GM10266 (cell line): ENCODE measurements at regions not wholly inside any gene's neighbourhood (a gene's known extent, or its start where the extent isn't known, plus 50 kb on each side); places are given as distances from the start of the nearest gene placed in this dataset.

Experiments used
- DNase-seq: peaks from one replicate; pipeline ENCODE4 v3.0.0; 2012; ENCODE audit errors: extremely low spot score
- CTCF ChIP-seq: IDR thresholded peaks from 2 replicates; pipeline ENCODE4 v1.5.1; 2012; ENCODE audit warnings: mild to moderate bottlenecking, low read depth; ENCODE audit not compliant: control insufficient read depth, insufficient read depth; ENCODE audit errors: missing control alignments

DNA sequence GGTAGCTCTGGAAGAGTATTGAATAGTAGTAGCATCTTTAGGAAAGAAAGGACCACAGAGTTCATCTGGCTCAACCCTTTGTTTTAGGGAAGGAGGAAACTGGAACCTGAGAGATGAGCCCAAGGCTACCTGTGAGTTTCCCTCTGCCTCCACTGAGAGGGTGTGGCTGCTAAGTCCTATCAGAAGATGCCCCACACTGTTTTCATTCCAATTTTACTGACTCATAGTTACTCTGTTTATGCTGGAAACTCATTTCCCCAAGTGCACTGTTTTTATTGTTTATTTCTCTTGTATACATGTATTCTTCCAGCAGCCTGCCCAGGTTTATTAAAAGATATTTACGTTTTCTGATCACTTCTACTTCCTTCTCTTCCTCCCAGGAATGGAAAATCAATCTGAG, 127.4 kb upstream of the ARHGAP5 start:
- DNase-seq, result no peak
- TF ChIP-seq CTCF, result no peak

GRCh38 chr14:31950331-31950730, 126.8 kb upstream of the ARHGAP5 start:
- DNase-seq, result no peak
- TF ChIP-seq CTCF, result no peak

- no peak for TF ChIP-seq CTCF
- DNase-seq, result no peak
Measured at GRCh38 chr14:31950764-31951637, 126.1 kb upstream of the ARHGAP5 start.

- no peak for TF ChIP-seq CTCF
- DNase-seq, result no peak
Measured at GRCh38 chr14:31951638-31951964, 125.5 kb upstream of the ARHGAP5 start.

GRCh38 chr14:31952573-31952972, 124.5 kb upstream of the ARHGAP5 start:
- no peak for DNase-seq
- no peak for TF ChIP-seq CTCF

DNA sequence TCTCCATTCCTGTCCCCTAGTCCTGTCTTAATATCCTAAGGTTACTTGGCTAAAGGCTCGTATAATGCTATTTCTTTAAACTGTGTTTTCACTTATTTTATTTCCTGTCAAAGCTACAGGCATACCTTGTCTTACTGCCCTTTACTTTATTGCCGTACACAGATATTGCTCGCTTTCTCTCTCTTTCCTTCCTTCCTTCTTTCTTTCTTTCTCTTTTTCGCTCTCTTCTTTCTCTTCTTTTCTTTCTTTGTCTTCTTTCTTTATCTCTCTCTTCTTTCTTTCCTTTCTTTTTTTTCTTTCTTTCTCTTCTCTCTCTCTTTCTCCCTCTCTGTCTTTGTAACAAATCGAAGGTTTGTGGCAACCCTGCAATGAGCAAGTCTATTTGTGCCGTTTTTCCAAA, 123.9 kb upstream of the ARHGAP5 start:
- DNase-seq, result no peak
- TF ChIP-seq CTCF, result no peak

- TF ChIP-seq CTCF, result no peak
- no peak for DNase-seq
Measured at GRCh38 chr14:31954991-31955390, 122.1 kb upstream of the ARHGAP5 start.
